Retinal pigment epithelial cell (primary cell): ENCODE measurements at regions not wholly inside any gene's neighbourhood (a gene's known extent, or its start where the extent isn't known, plus 50 kb on each side); places are given as distances from the start of the nearest gene placed in this dataset.

Source experiments
- DNase-seq: peaks from one replicate; pipeline ENCODE4 v3.0.0-alpha.2; 2010; ENCODE audit warnings: low read depth
- H3K4me3 ChIP-seq: 2 replicates; pipeline ENCODE4 v1.5.1; 2011; ENCODE audit warnings: mild to moderate bottlenecking, low read length, control low read depth, moderate library complexity
- TF ChIP-seq, protein P1 (sequence below): conservative IDR thresholded peaks from 2 replicates; pipeline ENCODE4 v1.5.1; 2011; ENCODE audit warnings: low read depth, low read length, control low read depth, inconsistent platforms

DNA sequence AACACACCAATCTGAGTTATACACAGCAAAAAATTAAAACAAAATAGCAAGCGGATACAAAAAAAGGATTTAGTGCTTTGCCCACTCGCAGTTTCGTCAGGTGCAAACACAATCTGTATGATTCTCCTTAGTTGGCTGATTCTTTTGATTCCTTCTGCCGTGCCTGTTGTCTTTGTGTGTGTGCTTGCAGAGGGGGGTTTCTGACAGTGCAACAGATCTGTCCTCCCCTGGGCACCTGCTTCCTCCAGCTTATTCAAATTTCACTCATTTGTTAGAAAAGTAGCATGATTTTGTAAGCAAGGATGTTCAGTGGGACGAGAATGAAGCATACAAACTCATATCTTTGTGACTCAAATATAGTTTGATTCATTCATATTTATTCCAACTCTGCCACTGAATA, 74.0 kb upstream of the NEO1 start:
- no peak for DNase-seq
- TF ChIP-seq, protein P1, sequence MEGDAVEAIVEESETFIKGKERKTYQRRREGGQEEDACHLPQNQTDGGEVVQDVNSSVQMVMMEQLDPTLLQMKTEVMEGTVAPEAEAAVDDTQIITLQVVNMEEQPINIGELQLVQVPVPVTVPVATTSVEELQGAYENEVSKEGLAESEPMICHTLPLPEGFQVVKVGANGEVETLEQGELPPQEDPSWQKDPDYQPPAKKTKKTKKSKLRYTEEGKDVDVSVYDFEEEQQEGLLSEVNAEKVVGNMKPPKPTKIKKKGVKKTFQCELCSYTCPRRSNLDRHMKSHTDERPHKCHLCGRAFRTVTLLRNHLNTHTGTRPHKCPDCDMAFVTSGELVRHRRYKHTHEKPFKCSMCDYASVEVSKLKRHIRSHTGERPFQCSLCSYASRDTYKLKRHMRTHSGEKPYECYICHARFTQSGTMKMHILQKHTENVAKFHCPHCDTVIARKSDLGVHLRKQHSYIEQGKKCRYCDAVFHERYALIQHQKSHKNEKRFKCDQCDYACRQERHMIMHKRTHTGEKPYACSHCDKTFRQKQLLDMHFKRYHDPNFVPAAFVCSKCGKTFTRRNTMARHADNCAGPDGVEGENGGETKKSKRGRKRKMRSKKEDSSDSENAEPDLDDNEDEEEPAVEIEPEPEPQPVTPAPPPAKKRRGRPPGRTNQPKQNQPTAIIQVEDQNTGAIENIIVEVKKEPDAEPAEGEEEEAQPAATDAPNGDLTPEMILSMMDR, result no peak
- H3K4me3 ChIP-seq, result no peak overlapping the region

DNA sequence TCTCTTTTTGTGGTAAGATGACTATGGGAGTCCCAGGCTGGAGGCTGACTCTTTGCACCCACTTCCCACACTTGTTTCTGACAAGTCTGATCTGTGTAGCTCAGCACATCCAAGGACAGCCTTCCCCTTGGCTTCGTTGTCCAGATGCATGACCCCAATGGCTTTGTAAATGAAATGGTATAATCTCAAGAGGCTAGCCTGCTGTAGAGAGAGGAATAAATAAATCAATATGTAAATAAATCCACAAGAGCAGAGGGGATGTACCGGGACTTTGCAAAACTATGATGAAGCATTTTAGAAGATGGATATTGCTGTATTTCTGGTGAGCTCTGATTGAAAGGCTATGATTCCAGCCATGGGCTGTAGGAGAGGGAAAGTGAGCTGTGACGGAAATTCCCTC, 79.9 kb upstream of the NEO1 start:
- TF ChIP-seq, protein P1, result no peak
- no peak overlapping the region for H3K4me3 ChIP-seq
- DNase-seq, result no peak

DNA sequence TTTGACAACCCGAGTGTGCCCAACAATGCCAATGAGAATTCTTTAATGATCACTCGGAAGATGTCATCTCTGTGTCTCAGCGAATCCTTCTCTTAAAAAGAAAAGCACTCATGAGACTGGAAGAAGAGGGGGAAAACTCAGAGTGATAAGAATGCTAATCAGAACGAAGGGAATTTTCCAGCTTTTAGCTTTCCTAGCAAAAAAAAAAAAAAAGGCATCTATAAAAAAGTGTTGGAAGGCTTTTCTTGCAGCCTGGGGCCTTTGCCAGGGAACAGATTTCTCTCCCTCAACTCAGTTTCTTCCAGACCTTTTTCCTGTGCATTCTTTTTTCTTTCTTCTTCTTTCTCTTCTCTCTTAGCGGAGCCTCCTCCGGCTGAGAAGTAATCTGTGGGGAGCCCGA, 80.5 kb upstream of the NEO1 start:
- DNase-seq, result no peak
- no peak overlapping the region for H3K4me3 ChIP-seq
- TF ChIP-seq, protein P1, result no peak

DNA sequence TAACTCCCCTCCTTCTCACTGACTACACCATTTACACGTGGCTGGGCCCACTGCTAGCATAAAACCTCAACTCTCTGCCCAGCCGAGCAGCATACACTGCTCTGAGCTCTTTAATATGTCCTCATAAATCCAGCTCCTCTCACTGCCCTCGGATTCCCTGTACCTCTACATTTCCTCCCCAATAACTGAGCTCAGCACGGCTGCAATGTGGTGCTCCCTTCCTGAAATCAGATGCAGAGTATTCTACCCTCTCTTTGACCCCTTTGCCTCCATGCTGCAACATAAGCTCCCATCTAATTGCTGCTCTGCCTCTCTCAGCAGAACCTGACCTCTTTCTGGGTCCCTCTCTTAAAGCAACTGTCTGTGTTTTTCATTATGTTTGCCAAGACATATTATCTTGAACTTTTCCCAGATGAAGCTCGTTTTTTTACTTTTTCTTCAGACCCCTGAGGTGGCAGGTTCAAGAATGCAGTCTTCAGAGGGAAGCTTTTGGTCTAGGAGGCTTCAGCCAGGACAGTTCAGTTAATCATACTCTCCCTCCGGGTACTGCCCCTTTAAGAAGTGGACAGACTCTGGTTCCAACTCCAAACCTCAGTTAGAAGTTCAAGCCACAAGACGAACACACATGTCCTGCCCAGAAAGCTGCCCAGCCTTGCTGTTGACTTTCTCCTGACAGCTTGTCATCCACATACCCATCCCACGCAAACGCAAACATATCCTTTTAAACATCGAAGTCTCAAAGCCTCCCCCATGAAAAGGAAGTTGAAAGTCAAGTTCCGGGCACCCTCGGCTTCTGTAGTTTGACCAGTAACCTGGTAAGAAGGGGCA, 81.1 kb upstream of the NEO1 start:
- no peak overlapping the region for H3K4me3 ChIP-seq
- DNase-seq, result no peak

DNA sequence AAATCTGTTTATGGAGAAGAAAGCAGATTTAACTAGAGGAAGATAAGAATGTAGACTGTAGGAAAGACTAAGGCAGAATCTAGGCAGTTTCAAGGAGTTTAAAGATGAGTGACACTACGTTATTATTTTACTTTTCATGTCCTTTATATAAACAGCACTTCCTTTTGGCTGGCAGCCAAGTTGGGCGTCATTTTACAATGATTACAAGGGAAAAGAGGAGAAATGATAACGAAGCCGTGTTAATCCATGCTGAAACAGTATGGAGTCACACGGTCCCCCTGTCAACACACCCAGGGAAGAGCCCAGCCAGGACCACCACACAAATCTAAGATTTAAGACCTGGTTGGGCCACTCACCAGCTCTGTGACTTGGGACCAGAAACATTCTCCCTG, 83.7 kb upstream of the NEO1 start:
- no peak for DNase-seq
- TF ChIP-seq, protein P1, result no peak
- H3K4me3 ChIP-seq, result no peak overlapping the region

More for the DNA sequence above, 81.1 kb upstream of the NEO1 start:
- TF ChIP-seq, protein P1, result no peak

DNA sequence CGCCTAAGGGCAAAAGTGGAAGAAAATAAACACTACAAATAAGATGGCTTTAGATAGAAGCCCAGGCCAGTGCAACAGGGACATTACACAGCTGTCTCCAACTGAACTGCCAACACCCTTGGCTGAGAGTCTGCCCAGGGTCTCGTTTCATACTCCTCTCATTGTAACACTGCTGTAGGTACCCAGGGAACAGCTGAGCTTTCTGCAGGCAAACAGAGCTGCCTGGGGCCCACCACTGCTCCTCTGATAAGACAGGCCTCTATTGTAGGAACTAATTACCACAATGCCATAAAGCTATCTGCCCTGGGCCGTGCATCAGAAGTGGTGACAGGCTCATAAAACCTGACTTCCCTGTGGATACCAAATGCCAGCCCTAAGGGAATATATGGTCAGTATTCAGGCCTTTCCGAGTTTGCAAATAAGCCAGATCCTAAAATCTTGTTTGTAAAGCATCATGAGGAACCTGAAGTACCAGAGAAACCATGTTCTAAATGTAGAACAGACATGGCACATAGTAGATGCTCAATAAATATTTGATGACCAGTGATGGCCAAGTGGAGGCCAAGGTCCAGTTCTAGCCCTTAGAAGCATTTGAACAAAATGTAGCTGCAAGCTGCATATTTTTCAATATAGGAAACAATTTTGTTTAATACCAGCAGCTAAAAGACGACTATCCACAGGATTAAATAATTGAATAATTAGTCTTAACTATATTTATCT, 84.3 kb upstream of the NEO1 start:
- TF ChIP-seq, protein P1, result no peak
- no peak for DNase-seq
- no peak overlapping the region for H3K4me3 ChIP-seq
